Mucosa of descending colon (tissue), 3 donors: ENCODE measurements at regions not wholly inside any gene's neighbourhood (a gene's known extent, or its start where the extent isn't known, plus 50 kb on each side); places are given as distances from the start of the nearest gene placed in this dataset.
"Not testable (repeated sequence)": the region's sequence is repeated elsewhere in the genome, so short reads cannot be mapped to it uniquely, and the experiment has no call there.

Source experiments
- ATAC-seq: fragments of 200-7000 bp; cut with Tn5 transposase; one replicate; pipeline ENCODE4 v1.9.1; 2020; ENCODE audit warnings: mild to moderate bottlenecking, moderate library complexity
- DNase-seq, 3 donors: peaks; one replicate each; pipeline ENCODE4 v3.0.0-alpha.2; 2020
- H3K36me3 ChIP-seq: fragments of 200-600 bp; one replicate; pipeline ENCODE4 v1.8.0; 2021; ENCODE audit warnings: low read depth, mild to moderate bottlenecking
- H3K4me1 ChIP-seq: fragments of 200-600 bp; one replicate; pipeline ENCODE4 v1.8.0; 2021; ENCODE audit warnings: low read depth, mild to moderate bottlenecking
- H3K4me3 ChIP-seq: fragments of 200-600 bp; one replicate; pipeline ENCODE4 v1.8.0; 2021; ENCODE audit warnings: mild to moderate bottlenecking
- H3K9me3 ChIP-seq: fragments of 200-600 bp; one replicate; pipeline ENCODE4 v1.8.0; 2021; ENCODE audit warnings: mild to moderate bottlenecking
- intact Hi-C, 2 donors: fragments of 100-400 bp; cut with DNase I in 1 of 2; cut with micrococcal nuclease in 1 of 2; formaldehyde crosslinking; loops; one replicate each; pipeline versions ENCODE4 v1.11.0 to v1.11.1; 2022; cut with DNase I, micrococcal nuclease
- TF ChIP-seq, protein P1 (sequence below): fragments of 200-600 bp; IDR thresholded peaks from one replicate; pipeline ENCODE4 v1.8.0; 2022; ENCODE audit warnings: antibody characterized with exemption, mild to moderate bottlenecking
- donor health status: DM: no; HTN: no; CAD: no; lungs with moderate emphysema.
- donor health status: DM: no; HTN: no; CAD: no.
- donor health status: DM: no; HTN: yes; CAD: no.

DNA sequence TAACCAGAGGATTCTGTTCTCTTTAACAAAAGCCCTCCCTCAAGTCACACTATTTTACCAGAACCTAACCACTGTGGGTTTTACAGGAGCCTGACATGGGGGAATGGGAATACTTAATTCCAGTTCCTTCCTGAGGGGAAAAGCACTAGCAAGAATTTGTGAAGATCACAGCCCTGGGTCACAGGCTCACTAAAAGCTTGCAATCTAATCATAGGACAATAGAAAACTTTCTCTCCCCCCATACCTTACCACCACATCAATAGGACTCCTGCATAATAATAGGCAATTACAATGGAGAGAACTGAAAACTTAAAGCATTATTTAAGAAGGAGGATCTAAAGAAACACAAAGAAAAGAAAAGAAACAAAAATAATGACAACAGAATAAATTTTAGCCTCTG, 225.8 kb upstream of the ZNF804A start:
- no peak overlapping the region for H3K4me3 ChIP-seq
- TF ChIP-seq, protein P1, sequence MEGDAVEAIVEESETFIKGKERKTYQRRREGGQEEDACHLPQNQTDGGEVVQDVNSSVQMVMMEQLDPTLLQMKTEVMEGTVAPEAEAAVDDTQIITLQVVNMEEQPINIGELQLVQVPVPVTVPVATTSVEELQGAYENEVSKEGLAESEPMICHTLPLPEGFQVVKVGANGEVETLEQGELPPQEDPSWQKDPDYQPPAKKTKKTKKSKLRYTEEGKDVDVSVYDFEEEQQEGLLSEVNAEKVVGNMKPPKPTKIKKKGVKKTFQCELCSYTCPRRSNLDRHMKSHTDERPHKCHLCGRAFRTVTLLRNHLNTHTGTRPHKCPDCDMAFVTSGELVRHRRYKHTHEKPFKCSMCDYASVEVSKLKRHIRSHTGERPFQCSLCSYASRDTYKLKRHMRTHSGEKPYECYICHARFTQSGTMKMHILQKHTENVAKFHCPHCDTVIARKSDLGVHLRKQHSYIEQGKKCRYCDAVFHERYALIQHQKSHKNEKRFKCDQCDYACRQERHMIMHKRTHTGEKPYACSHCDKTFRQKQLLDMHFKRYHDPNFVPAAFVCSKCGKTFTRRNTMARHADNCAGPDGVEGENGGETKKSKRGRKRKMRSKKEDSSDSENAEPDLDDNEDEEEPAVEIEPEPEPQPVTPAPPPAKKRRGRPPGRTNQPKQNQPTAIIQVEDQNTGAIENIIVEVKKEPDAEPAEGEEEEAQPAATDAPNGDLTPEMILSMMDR, result no peak
- no peak for ATAC-seq
- H3K36me3 ChIP-seq, result no peaks in the 10 kb centered on the region
- no peaks in the 10 kb centered on the region for H3K9me3 ChIP-seq
- no peaks in the 10 kb centered on the region for H3K4me1 ChIP-seq
- intact Hi-C loops, result no loop called here
- DNase-seq, result no peak

DNA sequence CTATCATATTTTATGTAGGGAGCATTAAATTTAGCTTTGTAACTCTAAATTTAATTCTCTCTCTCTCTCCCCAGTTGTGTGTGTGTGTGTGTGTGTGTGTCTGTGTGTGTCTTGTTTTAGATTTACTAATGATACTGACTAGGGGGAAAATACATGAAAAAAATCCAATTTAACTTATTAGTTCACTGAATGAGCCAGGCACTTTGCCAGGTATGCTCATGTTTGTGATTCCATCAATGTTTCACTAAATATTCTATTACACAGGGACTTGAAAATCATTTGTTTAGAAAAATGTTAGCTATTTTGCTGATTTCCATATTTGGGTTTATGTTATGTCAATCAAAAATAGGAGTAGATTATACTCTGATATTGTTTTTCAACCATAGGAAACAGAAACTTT, 203.7 kb upstream of the ZNF804A start:
- TF ChIP-seq, protein P1, result no peak
- DNase-seq, result no peak
- no peak for ATAC-seq
- Histone ChIP-seq H3K4me3 (no peak overlapping the region), H3K4me1 (no peaks in the 10 kb centered on the region), H3K9me3 (no peaks in the 10 kb centered on the region), H3K36me3 (no peaks in the 10 kb centered on the region)
- intact Hi-C loops, result no loop called here

DNA sequence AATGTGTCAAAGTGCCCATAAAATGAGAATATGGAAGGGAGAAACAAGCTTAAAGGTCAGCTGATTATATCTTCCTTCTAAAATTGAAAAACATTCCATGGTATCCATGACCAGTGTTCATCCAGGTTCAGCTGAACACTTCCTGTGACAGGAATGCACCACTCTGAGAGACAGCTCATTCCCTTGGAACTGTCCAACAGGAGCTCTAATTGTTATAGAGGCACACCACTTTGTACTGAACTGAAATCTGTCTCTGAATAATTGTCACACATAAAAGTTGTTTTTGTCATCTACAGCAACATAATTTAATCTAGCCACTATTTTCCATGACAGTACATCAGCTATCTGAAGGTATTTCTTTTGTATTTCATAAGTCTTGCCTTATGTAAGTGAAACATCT, 195.9 kb upstream of the ZNF804A start:
- intact Hi-C loops, result no loop called here
- no peak for ATAC-seq
- Histone ChIP-seq H3K4me1 (no peaks in the 10 kb centered on the region), H3K4me3 (no peak overlapping the region), H3K9me3 (peaks cover 5% of the 10 kb centered on the region), H3K36me3 (no peaks in the 10 kb centered on the region)
- TF ChIP-seq, protein P1, result no peak
- no peak for DNase-seq

DNA sequence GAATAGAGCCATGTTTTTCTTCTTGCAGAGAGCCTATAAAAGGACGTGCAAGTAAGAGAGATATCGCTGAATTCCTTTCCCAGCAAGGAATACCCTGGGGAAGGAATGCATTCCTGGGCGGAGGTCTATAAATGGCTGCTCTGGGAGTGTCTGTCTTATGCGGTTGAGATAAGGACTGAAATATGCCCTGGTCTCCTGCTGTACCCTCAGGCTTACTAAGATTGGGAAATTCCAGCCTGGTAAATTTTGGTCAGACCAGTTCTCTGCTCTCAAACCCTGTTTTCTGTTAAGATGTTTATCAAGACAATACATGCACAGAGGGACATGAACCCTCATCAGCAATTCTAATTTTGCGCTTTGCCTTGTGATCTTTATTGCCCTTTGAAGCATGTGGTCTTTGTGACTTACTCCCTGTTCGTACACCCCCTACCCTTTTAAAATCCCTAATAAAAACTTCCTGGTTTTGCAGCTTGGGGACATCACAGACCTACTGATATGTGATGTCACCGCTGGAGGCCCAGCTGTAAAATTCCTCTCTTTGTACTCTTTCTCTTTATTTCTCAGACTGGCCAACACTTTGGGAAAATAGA, 191.2 kb upstream of the ZNF804A start:
- H3K36me3 ChIP-seq, intact Hi-C loops, DNase-seq, H3K4me1 ChIP-seq, H3K4me3 ChIP-seq, ATAC-seq: not testable (repeated sequence)
- peaks cover 11% of the 10 kb centered on the region for H3K9me3 ChIP-seq

DNA sequence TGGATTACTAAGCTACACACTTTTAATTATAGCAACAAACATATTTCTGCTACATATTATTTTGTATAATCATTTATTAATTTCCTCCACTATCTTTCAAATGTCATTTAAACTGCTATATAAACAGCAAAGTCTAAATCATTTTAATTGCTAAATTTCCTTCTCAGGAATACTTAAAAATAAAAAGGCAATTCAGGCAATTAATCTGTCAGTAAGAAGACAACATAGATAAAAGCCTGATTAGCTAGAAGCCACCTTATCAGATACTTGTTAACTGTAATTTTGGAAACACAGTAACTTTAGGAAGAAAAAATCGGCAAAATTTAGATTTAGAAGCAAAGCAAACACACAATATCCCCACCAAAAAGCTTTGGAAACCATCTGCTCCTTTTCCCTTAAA, 188.2 kb upstream of the ZNF804A start:
- Histone ChIP-seq H3K4me1 (no peaks in the 10 kb centered on the region), H3K36me3 (no peaks in the 10 kb centered on the region), H3K4me3 (no peak overlapping the region), H3K9me3 (peaks cover 11% of the 10 kb centered on the region)
- DNase-seq (no peak), ATAC-seq (no peak)
- intact Hi-C loops, result no loop called here
- TF ChIP-seq, protein P1, result no peak

DNA sequence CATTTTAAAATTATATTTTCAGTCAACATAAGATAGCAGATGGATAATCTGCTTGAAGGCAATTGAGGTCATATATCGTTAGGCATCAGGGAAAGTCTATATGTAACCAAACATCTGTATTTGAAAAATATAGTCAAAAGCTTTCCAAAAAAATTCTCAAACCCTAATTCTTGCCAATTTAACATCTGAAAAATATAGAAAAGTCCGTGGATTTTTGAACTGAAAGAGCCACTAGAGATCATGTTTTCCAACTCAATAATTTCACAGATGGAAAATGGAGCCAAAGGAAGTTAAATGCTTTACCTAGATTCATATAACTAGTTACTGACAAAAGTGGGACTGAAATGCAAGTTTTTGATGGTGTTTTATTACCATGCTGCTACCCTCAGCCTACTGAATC, 185.1 kb upstream of the ZNF804A start:
- ATAC-seq (no peak), DNase-seq (no peak)
- TF ChIP-seq, protein P1, result no peak
- H3K4me1 ChIP-seq, result no peaks in the 10 kb centered on the region
- no peak overlapping the region for H3K4me3 ChIP-seq
- no peaks in the 10 kb centered on the region for H3K36me3 ChIP-seq
- intact Hi-C loops, result no loop called here
- no peaks in the 10 kb centered on the region for H3K9me3 ChIP-seq
